ENCODE measurements at regions not wholly inside any gene's neighbourhood (a gene's known extent, or its start where the extent isn't known, plus 50 kb on each side); places are given as distances from the start of the nearest gene placed in this dataset.

GRCh38 chr2:107325981-107326786 is 440.2 kb upstream of the ST6GAL2 start:
- DNase-seq = no peak

DNA sequence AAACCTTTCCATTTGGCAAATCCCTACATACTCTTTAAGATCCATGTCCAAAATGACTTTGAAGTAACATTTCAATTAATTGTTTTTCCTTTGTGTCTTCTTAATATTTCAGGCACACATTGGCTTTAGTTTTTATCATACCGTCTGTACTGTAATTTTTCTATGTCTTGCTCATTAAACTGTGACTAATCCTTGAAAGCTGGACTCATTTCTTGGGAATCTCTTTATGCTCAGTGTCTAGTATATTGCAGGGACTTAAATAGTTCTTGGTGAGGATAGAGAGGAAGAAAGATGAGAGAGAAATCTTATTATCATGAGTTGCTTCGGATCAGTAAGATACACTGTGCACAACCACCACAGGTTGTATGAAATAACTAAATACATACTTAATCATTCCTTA is 448.3 kb upstream of the ST6GAL2 start:
- DNase-seq = no peak

GRCh38 chr2:107336526-107336925 is 450.6 kb upstream of the ST6GAL2 start:
- no peak for DNase-seq

DNA sequence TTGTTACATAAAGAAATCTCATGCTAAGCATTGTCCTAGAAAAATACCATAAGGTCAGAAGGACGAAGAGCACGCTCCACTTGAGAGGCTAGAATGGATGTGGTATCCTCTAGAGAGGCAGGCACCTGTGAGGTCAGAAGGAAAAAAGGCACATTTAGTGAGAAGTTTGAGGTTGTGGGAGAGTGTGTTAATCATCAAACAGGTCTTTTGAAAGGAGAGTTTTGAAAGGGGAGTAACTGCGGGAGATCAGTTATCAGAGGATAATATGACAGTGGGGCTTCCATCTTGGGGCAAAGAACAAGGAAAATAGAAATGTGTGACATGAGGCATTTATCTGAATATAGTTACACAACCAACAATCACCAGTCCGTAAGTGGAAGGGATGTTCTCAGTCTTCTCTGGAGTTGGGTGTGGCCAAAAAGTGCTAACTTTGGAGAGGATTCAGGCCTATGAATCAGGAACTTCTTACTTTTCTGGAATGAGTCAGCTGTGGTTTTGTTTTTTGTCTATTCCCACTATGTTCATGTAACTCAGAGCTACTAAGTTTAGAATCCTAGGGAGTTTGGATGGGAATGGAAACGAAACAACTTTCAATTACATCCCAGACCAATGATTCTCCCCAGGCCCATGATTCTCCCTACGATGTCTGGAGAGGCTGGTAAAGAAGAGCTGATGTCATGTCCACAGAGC is 451.4 kb upstream of the ST6GAL2 start:
- no peak for DNase-seq

- DNase-seq = no peak
These were observed 452.1 kb upstream of the ST6GAL2 start for GRCh38 chr2:107338059-107338458.

DNA sequence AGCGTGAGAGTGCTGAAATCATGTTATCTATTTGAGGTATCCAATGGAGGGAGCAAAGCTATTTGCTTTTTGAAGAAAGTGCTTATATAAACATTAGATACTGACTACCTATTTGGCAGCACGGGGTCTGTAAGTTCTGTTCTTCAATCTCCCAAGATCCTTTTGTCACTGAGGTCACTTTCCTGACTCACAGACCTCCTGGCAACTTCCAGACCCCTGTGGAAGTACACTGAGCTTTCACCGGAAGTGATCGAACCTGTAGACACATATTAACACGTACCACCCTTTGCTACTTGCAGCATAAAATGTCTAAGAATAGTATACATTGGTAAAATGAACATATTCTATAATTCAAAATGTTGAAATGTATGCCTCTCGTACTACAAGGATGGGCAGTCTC is 452.6 kb upstream of the ST6GAL2 start:
- no peak for DNase-seq

DNA sequence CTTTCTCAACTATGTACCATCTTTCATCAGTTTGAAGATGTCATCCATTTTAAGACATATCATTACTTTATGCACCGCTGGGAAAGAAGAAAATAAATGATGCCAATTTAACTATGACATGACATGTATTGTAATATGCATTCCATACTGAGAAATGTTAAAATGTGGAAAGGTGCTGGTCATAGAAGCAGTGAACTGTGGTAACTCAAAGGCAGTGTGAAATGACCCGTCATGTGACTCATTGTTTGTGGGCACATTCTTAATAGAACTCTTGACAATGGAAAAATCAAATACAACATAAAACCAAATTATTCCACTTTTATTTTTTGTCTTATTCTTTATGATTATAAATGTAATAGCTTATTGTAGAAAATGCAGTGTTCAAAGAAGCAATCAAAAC is 455.0 kb upstream of the ST6GAL2 start:
- no peak for DNase-seq

DNA sequence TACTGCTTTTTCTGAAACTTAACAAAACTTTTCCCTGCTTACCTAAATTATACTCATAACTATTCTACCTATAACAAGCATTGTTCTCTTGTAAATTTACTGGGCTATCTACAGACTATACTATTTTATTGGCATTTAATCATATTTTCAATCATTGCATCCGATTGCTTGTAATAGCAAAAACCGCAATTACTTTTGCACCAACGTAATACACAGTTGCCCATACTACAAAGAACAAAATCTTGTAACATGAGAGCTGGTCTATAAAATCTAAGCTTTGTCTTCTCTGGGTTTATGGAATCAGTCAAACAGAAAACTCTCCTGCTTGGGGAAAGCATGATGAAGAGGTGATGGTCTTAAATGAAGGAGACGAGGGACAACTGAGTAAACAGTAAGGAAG is 463.4 kb upstream of the ST6GAL2 start:
- no peak for DNase-seq

GRCh38 chr2:107354175-107354574 is 468.2 kb upstream of the ST6GAL2 start:
- DNase-seq = no peak

GRCh38 chr2:107358362-107358761 is 468.3 kb upstream of the RGPD4 start:
- no peak for DNase-seq

- no peak for DNase-seq
These were observed 467.7 kb upstream of the RGPD4 start for GRCh38 chr2:107359021-107359420.

DNA sequence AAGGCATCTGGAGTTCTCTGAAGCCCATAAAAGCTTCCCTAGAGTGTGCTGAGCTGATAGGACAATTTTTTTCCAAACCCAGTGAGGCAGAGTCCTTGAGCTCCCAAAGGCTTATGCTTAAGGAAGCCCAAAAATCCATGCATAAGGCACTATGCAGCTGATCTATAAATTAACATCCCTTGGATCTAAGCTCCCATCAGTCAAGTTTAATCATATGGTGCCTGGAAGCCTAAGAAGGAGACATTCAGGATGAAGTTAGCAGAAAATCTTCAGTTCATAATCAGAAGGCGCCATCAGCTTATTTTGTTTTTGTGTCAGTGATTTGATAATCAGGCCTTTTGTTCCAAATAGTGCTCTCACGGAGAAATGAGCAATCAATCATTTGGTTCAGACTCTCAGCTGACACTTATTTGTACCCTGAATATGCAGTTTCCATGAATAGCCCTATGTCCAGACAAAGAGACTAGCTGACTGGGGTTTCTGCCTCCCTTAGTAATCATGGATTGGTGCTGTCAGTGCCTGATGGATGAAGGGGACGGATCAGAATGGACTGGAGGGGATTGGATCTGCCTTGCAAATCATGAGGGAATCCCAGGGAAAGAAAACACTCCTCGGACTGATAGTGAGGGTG is 464.8 kb upstream of the RGPD4 start:
- no peak for DNase-seq

DNA sequence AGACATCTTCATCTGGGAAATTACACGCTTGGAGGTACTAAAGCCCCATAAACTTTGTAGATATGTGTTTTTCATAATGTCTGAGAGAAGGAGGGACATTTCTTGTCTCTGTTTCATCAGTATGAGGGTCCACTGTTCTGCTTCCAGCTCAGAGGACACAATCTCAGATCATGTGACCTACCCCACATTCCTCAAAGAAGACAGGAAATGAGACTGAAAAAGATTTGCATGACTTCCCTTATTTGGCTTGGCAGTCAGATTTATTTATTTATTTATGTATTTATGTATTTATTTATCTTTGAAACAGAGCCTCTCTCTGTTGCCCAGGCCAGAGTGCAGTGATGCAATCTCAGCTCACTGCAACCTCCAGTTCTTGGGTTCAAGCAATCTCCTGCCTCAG is 463.7 kb upstream of the RGPD4 start:
- no peak for DNase-seq

DNA sequence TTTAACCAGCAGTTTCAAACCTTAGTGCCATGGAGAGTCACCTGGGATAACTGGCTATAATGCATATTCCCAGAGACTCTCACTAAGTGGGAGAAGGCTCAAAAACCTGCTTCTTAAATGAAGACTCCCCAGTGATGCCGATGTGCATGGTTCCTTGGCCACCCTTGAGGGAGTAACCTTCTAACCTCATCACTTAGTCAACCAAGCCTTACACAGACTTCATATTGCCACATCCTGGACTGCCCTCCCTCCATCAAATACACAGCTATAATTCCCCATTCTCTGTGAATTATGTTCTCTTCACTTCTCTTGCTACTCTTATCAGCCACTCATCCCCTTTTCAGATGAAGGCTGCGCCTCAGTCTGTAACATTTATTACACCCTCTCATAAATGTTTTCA is 462.9 kb upstream of the RGPD4 start:
- no peak for DNase-seq

GRCh38 chr2:107364361-107364950 is 462.2 kb upstream of the RGPD4 start:
- DNase-seq = no peak

DNA sequence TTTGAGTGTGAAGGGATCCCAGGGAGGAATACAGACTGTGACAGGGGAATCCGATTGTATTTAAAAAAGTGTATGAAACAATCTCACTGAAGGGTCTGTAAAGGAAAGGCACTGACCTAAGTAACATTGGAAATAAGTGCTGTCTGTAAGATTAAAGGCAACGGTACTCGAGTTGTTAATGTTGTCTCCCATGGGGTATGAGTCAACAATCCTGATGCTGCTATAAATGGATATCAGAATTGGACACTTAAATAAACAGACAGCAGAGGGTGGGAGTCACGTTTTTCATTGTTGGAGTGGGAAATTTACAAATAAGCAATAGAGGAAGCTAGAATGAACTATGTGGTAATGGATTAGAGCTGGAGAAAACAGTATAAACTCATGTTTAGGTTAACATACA is 452.4 kb upstream of the RGPD4 start:
- DNase-seq = no peak

GRCh38 chr2:107376909-107377308 is 449.8 kb upstream of the RGPD4 start:
- no peak for DNase-seq

DNA sequence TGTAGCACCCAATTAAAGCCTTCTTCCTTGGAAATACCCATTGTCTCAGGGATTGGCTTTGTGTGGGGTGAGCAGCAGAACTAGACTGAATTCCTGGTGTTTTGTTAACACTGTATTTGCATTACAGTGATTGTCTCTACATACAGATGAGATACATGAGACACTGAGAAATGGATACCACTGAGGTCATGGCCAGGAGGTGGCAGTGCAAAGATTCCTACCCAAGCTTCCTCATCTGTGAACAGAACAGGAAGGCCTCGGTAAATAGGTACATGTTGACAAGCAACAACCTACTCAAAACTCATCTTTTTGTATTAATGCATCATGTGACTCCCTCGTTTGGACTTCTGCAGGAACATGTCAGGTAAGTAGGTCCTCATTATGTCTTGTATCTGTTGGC is 445.8 kb upstream of the RGPD4 start:
- DNase-seq = no peak

- DNase-seq = no peak
These were observed 443.0 kb upstream of the RGPD4 start for GRCh38 chr2:107383691-107384090.

- DNase-seq = no peak
These were observed 442.3 kb upstream of the RGPD4 start for GRCh38 chr2:107384422-107384821.

DNA sequence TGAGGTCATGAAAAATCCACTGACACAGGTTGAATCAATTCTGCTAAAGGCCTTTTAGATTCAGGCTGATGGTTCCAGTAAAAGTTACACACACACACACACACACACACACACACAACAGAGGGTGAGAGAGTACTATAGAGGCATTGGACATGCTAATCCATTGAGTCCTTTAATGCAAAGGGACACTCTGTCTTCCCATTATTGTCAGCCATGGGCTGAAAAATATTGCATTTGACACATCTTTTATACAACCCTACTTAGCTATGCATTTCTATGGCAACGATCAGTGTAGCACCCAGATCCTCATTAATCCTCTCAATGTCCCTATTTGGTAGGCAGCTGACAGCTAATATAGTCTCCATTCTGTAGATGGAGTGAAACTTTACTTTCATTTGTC is 440.8 kb upstream of the RGPD4 start:
- DNase-seq = no peak

DNA sequence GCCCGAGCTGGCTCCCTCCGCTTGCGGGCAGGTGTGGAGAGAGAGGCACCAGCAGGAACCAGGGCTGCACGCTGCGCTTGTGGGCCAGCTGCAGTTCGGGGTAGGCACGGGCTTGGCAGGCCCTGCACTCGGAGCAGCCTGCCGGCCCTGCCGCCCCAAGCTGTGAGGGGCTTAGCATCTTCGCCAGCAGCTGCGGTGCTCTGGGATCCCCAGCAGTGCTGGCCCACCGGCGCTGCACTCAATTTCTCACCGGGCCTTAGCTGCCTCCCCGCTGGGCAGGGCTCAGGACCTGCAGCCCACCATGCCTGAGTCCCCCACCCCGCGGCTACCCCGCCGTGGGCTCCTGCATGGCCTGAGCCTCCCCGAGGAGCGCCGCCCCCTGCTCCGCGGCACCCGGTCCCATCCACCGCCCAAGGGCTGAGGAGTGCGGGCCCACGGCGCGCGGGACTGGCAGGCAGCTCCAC is 434.4 kb upstream of the RGPD4 start:
- no peak for DNase-seq

DNA sequence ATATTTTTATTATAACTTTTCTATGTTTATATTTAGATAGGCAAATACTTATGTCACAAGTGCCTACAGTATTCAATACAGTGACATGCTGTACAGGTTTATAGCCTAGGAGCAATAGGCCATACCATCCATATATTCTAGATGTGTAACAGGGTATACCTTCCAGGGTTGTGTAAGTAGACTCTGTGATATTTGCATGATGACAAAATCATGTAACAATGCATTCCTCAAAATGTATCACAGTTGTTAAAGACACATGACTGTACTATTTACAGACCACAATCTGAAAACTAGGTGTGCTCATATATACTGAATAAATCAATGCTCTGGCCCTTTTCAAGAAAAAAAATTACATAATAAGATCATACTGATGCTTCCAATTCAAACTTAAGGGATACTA is 433.2 kb upstream of the RGPD4 start:
- DNase-seq = no peak

GRCh38 chr2:107398683-107399082 is 428.0 kb upstream of the RGPD4 start:
- DNase-seq = no peak
